ENCODE measurements at regions not wholly inside any gene's neighbourhood (a gene's known extent, or its start where the extent isn't known, plus 50 kb on each side); places are given as distances from the start of the nearest gene placed in this dataset.
"Not testable (repeated sequence)": the region's sequence is repeated elsewhere in the genome, so short reads cannot be mapped to it uniquely, and the experiment has no call there.

- H3K27me3 ChIP-seq (ENCODE audit: control insufficient read depth, insufficient read depth, low read length) = no peaks in the 10 kb centered on the region
- no peaks in the 10 kb centered on the region for H3K36me3 ChIP-seq (ENCODE audit: control insufficient read depth, insufficient read depth, low read length)
- DNase-seq (ENCODE audit: low read depth) (peak; percentile 50), FAIRE-seq (no peak)
- TF ChIP-seq CTCF (IDR thresholded peaks at IDR 0.05; ENCODE audit: insufficient read depth, low read length, severe bottlenecking) = no peak
- H3K4me3 ChIP-seq (ENCODE audit: low read depth, low read length) = no peak overlapping the region
These were observed 122.2 kb downstream of the MPP7 start for GRCh38 chr10:28180654-28181053.

- FAIRE-seq (no peak), DNase-seq (ENCODE audit: low read depth) (no peak)
- Histone ChIP-seq H3K36me3 (ENCODE audit: control insufficient read depth, insufficient read depth, low read length) (no peaks in the 10 kb centered on the region), H3K4me3 (ENCODE audit: low read depth, low read length) (no peak overlapping the region), H3K27me3 (ENCODE audit: control insufficient read depth, insufficient read depth, low read length) (no peaks in the 10 kb centered on the region)
- no peak for TF ChIP-seq CTCF (IDR thresholded peaks at IDR 0.05; ENCODE audit: insufficient read depth, low read length, severe bottlenecking)
These were observed 123.1 kb downstream of the MPP7 start for GRCh38 chr10:28179743-28180099.

- TF ChIP-seq CTCF (IDR thresholded peaks at IDR 0.05; ENCODE audit: insufficient read depth, low read length, severe bottlenecking) = peak; percentile 42
- H3K36me3 ChIP-seq (ENCODE audit: control insufficient read depth, insufficient read depth, low read length) = no peaks in the 10 kb centered on the region
- no peak for FAIRE-seq
- no peaks in the 10 kb centered on the region for H3K27me3 ChIP-seq (ENCODE audit: control insufficient read depth, insufficient read depth, low read length)
- DNase-seq (ENCODE audit: low read depth) = peak; percentile 46
- no peak overlapping the region for H3K4me3 ChIP-seq (ENCODE audit: low read depth, low read length)
These were observed 123.7 kb downstream of the MPP7 start for GRCh38 chr10:28179006-28179742.

- TF ChIP-seq CTCF (IDR thresholded peaks at IDR 0.05; ENCODE audit: insufficient read depth, low read length, severe bottlenecking) = no peak
- H3K36me3 ChIP-seq (ENCODE audit: control insufficient read depth, insufficient read depth, low read length) = no peaks in the 10 kb centered on the region
- no peaks in the 10 kb centered on the region for H3K27me3 ChIP-seq (ENCODE audit: control insufficient read depth, insufficient read depth, low read length)
- no peak overlapping the region for H3K4me3 ChIP-seq (ENCODE audit: low read depth, low read length)
- DNase-seq (ENCODE audit: low read depth) (no peak), FAIRE-seq (peak; percentile 72)
These were observed 124.8 kb downstream of the MPP7 start for GRCh38 chr10:28177944-28178637.

- H3K4me3 ChIP-seq (ENCODE audit: low read depth, low read length); H3K27me3 ChIP-seq (ENCODE audit: control insufficient read depth, insufficient read depth, low read length); DNase-seq (ENCODE audit: low read depth); H3K36me3 ChIP-seq (ENCODE audit: control insufficient read depth, insufficient read depth, low read length); FAIRE-seq: not testable (repeated sequence)
These were observed 126.4 kb downstream of the MPP7 start for GRCh38 chr10:28176498-28176897.

GRCh38 chr10:28172223-28172610 lies 130.6 kb downstream of the MPP7 start:
- DNase-seq (ENCODE audit: low read depth) (no peak), FAIRE-seq (no peak)
- Histone ChIP-seq H3K4me3 (ENCODE audit: low read depth, low read length) (no peak overlapping the region), H3K27me3 (ENCODE audit: control insufficient read depth, insufficient read depth, low read length) (no peaks in the 10 kb centered on the region), H3K36me3 (ENCODE audit: control insufficient read depth, insufficient read depth, low read length) (no peaks in the 10 kb centered on the region)
- TF ChIP-seq CTCF (IDR thresholded peaks at IDR 0.05; ENCODE audit: insufficient read depth, low read length, severe bottlenecking) = no peak

Data from bronchial epithelial cell (primary cell).